OCI-LY7 (cell line): ENCODE measurements at regions not wholly inside any gene's neighbourhood (a gene's known extent, or its start where the extent isn't known, plus 50 kb on each side); places are given as distances from the start of the nearest gene placed in this dataset.

Source experiments
- CTCF ChIP-seq: fragments of 200-600 bp; sonication (generic); conservative IDR thresholded peaks from 2 replicates; pipeline ENCODE4 v1.5.1; 2014; ENCODE audit warnings: mild to moderate bottlenecking, antibody characterized with exemption, low read length, moderate library complexity, mixed read lengths
- EZH2phosphoT487 ChIP-seq: fragments of 200-600 bp; sonication (generic); IDR thresholded peaks from 2 replicates; pipeline ENCODE4 v1.6.1; 2018; ENCODE audit warnings: low read depth, borderline replicate concordance, mild to moderate bottlenecking, mixed run types, antibody characterized with exemption, low read length, moderate library complexity, mixed read lengths

GRCh38 chr9:129258823-129259301, 80.8 kb upstream of the IER5L start:
- TF ChIP-seq CTCF (no peak), EZH2phosphoT487 (no peak)
